ENCODE measurements at regions not wholly inside any gene's neighbourhood (a gene's known extent, or its start where the extent isn't known, plus 50 kb on each side); places are given as distances from the start of the nearest gene placed in this dataset.
"Not testable (repeated sequence)": the region's sequence is repeated elsewhere in the genome, so short reads cannot be mapped to it uniquely, and the experiment has no call there.

DNA sequence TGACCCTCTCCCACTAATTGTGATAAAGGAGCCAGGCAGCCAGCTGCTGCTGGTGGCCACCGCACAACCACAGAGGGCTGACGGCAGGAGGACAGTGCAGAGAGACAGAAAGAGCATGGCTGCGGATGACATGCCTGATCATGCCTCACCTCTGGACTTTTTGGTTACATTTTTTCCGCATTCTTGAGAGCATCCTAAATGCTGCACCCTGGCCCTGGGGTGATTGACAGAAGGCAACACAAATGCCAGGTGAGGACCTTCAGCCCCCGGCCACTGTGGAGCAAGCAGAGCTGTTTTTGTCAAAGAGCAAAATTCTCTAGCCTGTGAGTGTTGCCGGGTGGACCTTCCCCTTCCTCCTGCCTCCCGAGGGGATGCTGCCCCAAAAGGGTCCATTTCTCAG, 78.5 kb downstream of the RPS6KA4 start:
- no peaks in the 10 kb centered on the region for H4K20me1 ChIP-seq (ENCODE audit: control insufficient read depth, insufficient read depth, low read depth, low read length)
- H3K9me2 ChIP-seq (replicated peaks; ENCODE audit: control insufficient read depth, low read length): no peaks in the 10 kb centered on the region
- H3K27me3 ChIP-seq (ENCODE audit: control insufficient read depth, low read length): no peaks in the 10 kb centered on the region
- H3K4me3 ChIP-seq (ENCODE audit: low read length): no peak overlapping the region
- H3K9me3 ChIP-seq (ENCODE audit: control insufficient read depth, insufficient read depth, low read length): 0 out of 2 replicates have a peak, but pooled peaks cover 2% of the 10 kb centered on the region
- peaks cover 47% of the 10 kb centered on the region for H3K4me1 ChIP-seq (ENCODE audit: control insufficient read depth, low read length)
- TF ChIP-seq, protein P1, sequence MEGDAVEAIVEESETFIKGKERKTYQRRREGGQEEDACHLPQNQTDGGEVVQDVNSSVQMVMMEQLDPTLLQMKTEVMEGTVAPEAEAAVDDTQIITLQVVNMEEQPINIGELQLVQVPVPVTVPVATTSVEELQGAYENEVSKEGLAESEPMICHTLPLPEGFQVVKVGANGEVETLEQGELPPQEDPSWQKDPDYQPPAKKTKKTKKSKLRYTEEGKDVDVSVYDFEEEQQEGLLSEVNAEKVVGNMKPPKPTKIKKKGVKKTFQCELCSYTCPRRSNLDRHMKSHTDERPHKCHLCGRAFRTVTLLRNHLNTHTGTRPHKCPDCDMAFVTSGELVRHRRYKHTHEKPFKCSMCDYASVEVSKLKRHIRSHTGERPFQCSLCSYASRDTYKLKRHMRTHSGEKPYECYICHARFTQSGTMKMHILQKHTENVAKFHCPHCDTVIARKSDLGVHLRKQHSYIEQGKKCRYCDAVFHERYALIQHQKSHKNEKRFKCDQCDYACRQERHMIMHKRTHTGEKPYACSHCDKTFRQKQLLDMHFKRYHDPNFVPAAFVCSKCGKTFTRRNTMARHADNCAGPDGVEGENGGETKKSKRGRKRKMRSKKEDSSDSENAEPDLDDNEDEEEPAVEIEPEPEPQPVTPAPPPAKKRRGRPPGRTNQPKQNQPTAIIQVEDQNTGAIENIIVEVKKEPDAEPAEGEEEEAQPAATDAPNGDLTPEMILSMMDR (IDR thresholded peaks at IDR 0.05; ENCODE audit: low read depth, low read length, poor library complexity, severe bottlenecking): no peak
- no peak for TF ChIP-seq EZH2phosphoT487 (IDR thresholded peaks at IDR 0.05; ENCODE audit: borderline replicate concordance, low read length)
- no peak overlapping the region for H3K4me2 ChIP-seq (ENCODE audit: low read length)
- no peak overlapping the region for H3K27ac ChIP-seq (ENCODE audit: low read depth, low read length)
- H3K79me2 ChIP-seq (ENCODE audit: control insufficient read depth, low read length): no peaks in the 10 kb centered on the region
- H3K36me3 ChIP-seq (ENCODE audit: control insufficient read depth, low read length): no peaks in the 10 kb centered on the region
- 0 out of 2 replicates have a peak, but pooled peaks cover 2% of the 10 kb centered on the region for H3F3A ChIP-seq (ENCODE audit: control insufficient read depth, insufficient read depth)

DNA sequence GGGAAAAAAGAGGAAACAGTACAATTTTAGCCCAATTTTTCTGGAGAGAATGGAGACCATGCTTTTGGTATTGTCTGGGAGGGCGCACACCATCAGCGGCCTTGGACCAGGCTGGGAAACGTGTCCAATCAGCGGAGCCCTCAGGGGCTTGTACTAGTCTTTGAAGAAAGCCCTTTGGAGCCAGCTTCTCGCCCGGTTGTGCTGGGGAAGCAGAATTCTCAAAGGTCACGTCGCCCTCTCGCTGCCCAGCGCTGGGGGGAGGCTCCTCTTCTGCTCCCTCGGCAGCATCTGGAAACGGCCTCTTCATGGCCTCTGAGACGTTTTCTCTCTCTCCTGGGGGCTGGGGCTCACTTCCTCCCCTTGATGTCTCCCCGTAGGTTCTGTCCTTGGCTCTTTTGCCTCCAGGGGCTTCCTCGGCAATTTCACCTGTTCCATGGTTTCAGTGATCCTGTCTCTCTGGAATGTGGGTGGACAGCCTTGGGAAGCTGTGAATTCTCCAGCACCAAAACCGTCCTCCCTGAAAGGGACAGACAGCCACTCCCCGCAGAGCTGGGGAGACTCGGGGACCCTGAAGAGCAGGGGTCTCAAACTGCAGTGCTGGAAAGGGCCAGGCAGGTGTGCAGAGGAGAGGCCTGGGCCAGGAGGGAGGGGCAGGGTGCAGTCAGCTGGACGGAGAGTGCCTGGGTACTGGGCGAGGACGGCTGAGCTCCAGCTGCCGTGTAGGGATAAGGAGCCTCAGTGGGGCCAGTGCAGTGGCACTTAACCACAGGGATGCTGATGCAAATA, 80.2 kb downstream of the RPS6KA4 start:
- Histone ChIP-seq H3F3A (ENCODE audit: control insufficient read depth, insufficient read depth) (peaks cover 9% of the 10 kb centered on the region), H3K9me2 (replicated peaks; ENCODE audit: control insufficient read depth, low read length) (no peaks in the 10 kb centered on the region), H3K36me3 (ENCODE audit: control insufficient read depth, low read length) (no peaks in the 10 kb centered on the region), H3K27ac (ENCODE audit: low read depth, low read length) (no peak overlapping the region), H3K79me2 (ENCODE audit: control insufficient read depth, low read length) (no peaks in the 10 kb centered on the region), H3K4me2 (ENCODE audit: low read length) (peak overlapping the region; percentile 55), H3K4me3 (ENCODE audit: low read length) (peak overlapping the region; percentile 36), H3K27me3 (ENCODE audit: control insufficient read depth, low read length) (no peaks in the 10 kb centered on the region), H3K9me3 (ENCODE audit: control insufficient read depth, insufficient read depth, low read length) (0 out of 2 replicates have a peak, but pooled peaks cover 2% of the 10 kb centered on the region), H4K20me1 (ENCODE audit: control insufficient read depth, insufficient read depth, low read depth, low read length) (no peaks in the 10 kb centered on the region), H3K4me1 (ENCODE audit: control insufficient read depth, low read length) (peaks cover 61% of the 10 kb centered on the region)
- TF ChIP-seq, protein P1 (IDR thresholded peaks at IDR 0.05; ENCODE audit: low read depth, low read length, poor library complexity, severe bottlenecking): no peak
- TF ChIP-seq EZH2phosphoT487 (IDR thresholded peaks at IDR 0.05; ENCODE audit: borderline replicate concordance, low read length): no peak

DNA sequence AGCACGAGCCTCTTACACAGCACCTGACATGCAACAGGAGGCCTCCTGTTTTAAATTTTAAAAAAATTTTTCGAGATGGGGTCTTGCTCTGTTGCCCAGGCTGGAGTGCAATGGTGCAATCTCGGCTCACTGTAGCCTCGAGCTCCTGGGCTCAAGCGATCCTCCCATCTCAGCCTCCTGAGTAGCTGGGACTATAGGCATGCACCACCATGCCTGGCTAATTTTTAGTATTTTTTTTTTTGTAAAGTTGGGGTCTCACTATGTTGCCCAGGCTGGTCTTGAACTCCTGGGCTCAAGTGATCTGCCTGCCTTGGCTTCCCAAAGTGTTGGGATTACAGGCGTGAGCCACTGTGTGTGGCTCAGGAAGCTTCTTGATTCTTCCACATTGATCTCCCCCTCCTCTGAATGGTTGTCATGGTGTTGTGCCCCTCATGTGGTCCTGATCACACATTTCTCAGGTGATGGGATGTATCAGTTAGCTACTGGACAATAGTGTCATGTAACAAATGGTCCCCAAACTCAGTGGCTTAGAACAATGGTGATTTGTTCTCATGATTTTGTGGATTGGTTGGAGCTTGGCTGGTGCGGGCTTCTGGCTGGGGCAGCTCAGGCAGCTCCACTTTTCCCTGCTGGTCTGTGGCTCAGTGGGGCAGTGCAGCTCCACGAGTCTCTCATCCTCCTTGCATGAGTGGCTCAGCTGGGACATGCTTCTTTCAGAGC, 81.0 kb downstream of the RPS6KA4 start:
- not testable (repeated sequence) for H3K79me2 ChIP-seq (ENCODE audit: control insufficient read depth, low read length); H3K36me3 ChIP-seq (ENCODE audit: control insufficient read depth, low read length); H4K20me1 ChIP-seq (ENCODE audit: control insufficient read depth, insufficient read depth, low read depth, low read length); H3K27me3 ChIP-seq (ENCODE audit: control insufficient read depth, low read length); H3K9me3 ChIP-seq (ENCODE audit: control insufficient read depth, insufficient read depth, low read length); H3K9me2 ChIP-seq (replicated peaks; ENCODE audit: control insufficient read depth, low read length); H3K27ac ChIP-seq (ENCODE audit: low read depth, low read length)
- Histone ChIP-seq H3K4me3 (ENCODE audit: low read length) (peak overlapping the region; percentile 36; the same call in 1 of the 2 replicates), H3K4me2 (ENCODE audit: low read length) (peak overlapping the region; percentile 55), H3F3A (ENCODE audit: control insufficient read depth, insufficient read depth) (peaks cover 11% of the 10 kb centered on the region), H3K4me1 (ENCODE audit: control insufficient read depth, low read length) (peaks cover 69% of the 10 kb centered on the region)

DNA sequence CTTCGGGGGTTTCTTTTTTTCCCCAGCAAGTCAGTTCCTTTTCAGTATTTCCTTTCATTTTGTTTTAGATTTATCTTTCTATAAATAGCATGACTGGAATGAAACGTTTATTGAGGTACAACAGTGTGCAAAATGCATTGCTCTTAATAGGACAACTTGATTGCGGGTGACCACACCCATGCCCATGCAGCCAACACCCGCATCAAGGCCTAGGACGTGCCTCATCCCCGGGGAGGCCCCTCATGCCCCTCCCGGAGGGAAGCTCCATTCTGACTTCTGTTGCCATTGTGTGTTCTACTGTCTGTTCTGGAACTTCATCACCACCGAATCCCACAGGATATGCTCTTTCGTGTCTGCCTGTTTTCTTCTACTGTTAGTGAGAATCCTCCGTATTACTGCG, 82.2 kb downstream of the RPS6KA4 start:
- Histone ChIP-seq H3K79me2 (ENCODE audit: control insufficient read depth, low read length) (no peaks in the 10 kb centered on the region), H3K27me3 (ENCODE audit: control insufficient read depth, low read length) (no peaks in the 10 kb centered on the region), H3K4me1 (ENCODE audit: control insufficient read depth, low read length) (peaks cover 72% of the 10 kb centered on the region), H3K9me3 (ENCODE audit: control insufficient read depth, insufficient read depth, low read length) (peaks cover 6% of the 10 kb centered on the region; the same call in 1 of the 2 replicates), H4K20me1 (ENCODE audit: control insufficient read depth, insufficient read depth, low read depth, low read length) (no peaks in the 10 kb centered on the region), H3K4me3 (ENCODE audit: low read length) (no peak overlapping the region), H3K4me2 (ENCODE audit: low read length) (peak overlapping the region; percentile 32), H3K36me3 (ENCODE audit: control insufficient read depth, low read length) (no peaks in the 10 kb centered on the region), H3K9me2 (replicated peaks; ENCODE audit: control insufficient read depth, low read length) (no peaks in the 10 kb centered on the region), H3F3A (ENCODE audit: control insufficient read depth, insufficient read depth) (peaks cover 14% of the 10 kb centered on the region), H3K27ac (ENCODE audit: low read depth, low read length) (no peak overlapping the region)
- no peak for TF ChIP-seq EZH2phosphoT487 (IDR thresholded peaks at IDR 0.05; ENCODE audit: borderline replicate concordance, low read length)
- TF ChIP-seq, protein P1 (IDR thresholded peaks at IDR 0.05; ENCODE audit: low read depth, low read length, poor library complexity, severe bottlenecking): no peak

All from DOHH2 (cell line).